HEK293T (cell line): ENCODE measurements at regions not wholly inside any gene's neighbourhood (a gene's known extent, or its start where the extent isn't known, plus 50 kb on each side); places are given as distances from the start of the nearest gene placed in this dataset.

Source experiments
- ARNT ChIP-seq: fragments of 450-650 bp; IDR thresholded peaks from 2 replicates; pipeline ENCODE4 v1.6.1; 2017; ENCODE audit warnings: mild to moderate bottlenecking
- BHLHE40 ChIP-seq: fragments of 450-650 bp; IDR thresholded peaks from 2 replicates; pipeline ENCODE4 v1.6.1; 2016; ENCODE audit warnings: mild to moderate bottlenecking, moderate library complexity, borderline replicate concordance
- CTBP1 ChIP-seq: fragments of 450-650 bp; IDR thresholded peaks from 2 replicates; pipeline ENCODE4 v1.6.1; 2016; ENCODE audit warnings: borderline replicate concordance
- ELF4 ChIP-seq: fragments of 450-650 bp; IDR thresholded peaks from 2 replicates; pipeline ENCODE4 v1.6.1; 2017; ENCODE audit warnings: antibody characterized with exemption
- FOXK2 ChIP-seq: fragments of 450-650 bp; IDR thresholded peaks from 2 replicates; pipeline ENCODE4 v1.6.1; 2016; ENCODE audit warnings: mild to moderate bottlenecking
- FOXM1 ChIP-seq: fragments of 450-650 bp; IDR thresholded peaks from 2 replicates; pipeline ENCODE4 v1.6.1; 2017; ENCODE audit warnings: mild to moderate bottlenecking, borderline replicate concordance
- HDGF ChIP-seq: fragments of 450-650 bp; IDR thresholded peaks from 2 replicates; pipeline ENCODE4 v1.6.1; 2017; ENCODE audit warnings: antibody characterized with exemption, borderline replicate concordance
- NFRKB ChIP-seq: fragments of 450-650 bp; IDR thresholded peaks from 2 replicates; pipeline ENCODE4 v1.6.1; 2016; ENCODE audit warnings: mild to moderate bottlenecking, moderate library complexity
- PKNOX1 ChIP-seq: fragments of 450-650 bp; IDR thresholded peaks from 2 replicates; pipeline ENCODE4 v1.6.1; 2016
- SP1 ChIP-seq: fragments of 450-650 bp; IDR thresholded peaks from 2 replicates; pipeline ENCODE4 v1.6.1; 2017
- SUZ12 ChIP-seq: fragments of 450-650 bp; IDR thresholded peaks from 2 replicates; pipeline ENCODE4 v1.6.1; 2016; ENCODE audit warnings: mild to moderate bottlenecking
- TARDBP ChIP-seq: fragments of 450-650 bp; IDR thresholded peaks from 2 replicates; pipeline ENCODE4 v1.6.1; 2016
- ZNF384 ChIP-seq: fragments of 450-650 bp; IDR thresholded peaks from 2 replicates; pipeline ENCODE4 v1.6.1; 2016

DNA sequence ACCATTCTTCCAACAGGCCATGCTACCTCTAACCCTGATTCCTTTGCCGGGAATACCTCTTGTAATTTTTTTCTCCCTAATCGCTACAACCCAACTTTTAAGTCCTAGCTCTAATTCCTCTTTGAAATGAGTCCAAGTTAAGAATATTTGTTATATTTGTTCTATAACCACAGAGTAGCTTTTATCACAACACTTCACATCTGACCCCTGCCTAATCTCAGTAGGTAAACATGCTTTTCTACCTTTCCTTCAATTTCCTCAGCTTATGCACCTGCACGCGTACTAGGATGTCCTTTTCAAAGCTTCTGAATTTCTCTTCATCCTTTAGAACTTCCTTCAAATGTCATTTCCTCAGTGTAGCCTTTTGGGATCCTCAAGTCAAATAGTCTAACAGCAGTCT, 915.5 kb upstream of the LCORL start:
- TF ChIP-seq SUZ12 (no peak), BHLHE40 (no peak), FOXK2 (no peak), ZNF384 (no peak), FOXM1 (no peak), TARDBP (no peak), SP1 (no peak), PKNOX1 (no peak), CTBP1 (no peak), ARNT (no peak), NFRKB (no peak), HDGF (no peak), ELF4 (no peak)
